ENCODE measurements at regions not wholly inside any gene's neighbourhood (a gene's known extent, or its start where the extent isn't known, plus 50 kb on each side); places are given as distances from the start of the nearest gene placed in this dataset.

DNA sequence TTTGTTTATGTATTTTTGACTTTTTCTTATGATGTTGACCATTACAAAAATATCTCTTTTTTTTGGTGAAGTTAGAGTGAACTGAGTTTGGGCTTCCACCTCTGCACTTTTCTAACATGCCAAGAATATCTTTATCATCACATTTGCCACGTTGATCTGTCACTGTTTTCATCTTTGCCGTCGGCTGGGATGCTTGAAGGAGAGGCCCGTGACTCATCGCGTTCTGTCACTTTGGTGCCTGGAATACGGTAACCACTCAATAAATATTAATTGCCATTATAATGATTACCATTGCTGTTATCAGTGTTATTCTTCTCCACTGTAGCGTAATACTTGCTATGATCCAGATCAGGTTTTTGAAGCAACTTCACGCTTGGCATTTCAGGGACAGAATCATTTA is 350.8 kb upstream of the PFKP start:
- no peak for TF ChIP-seq ZNF24 (tag by site-specific recombination; IDR thresholded peaks at IDR 0.05)
- TF ChIP-seq, protein P1, sequence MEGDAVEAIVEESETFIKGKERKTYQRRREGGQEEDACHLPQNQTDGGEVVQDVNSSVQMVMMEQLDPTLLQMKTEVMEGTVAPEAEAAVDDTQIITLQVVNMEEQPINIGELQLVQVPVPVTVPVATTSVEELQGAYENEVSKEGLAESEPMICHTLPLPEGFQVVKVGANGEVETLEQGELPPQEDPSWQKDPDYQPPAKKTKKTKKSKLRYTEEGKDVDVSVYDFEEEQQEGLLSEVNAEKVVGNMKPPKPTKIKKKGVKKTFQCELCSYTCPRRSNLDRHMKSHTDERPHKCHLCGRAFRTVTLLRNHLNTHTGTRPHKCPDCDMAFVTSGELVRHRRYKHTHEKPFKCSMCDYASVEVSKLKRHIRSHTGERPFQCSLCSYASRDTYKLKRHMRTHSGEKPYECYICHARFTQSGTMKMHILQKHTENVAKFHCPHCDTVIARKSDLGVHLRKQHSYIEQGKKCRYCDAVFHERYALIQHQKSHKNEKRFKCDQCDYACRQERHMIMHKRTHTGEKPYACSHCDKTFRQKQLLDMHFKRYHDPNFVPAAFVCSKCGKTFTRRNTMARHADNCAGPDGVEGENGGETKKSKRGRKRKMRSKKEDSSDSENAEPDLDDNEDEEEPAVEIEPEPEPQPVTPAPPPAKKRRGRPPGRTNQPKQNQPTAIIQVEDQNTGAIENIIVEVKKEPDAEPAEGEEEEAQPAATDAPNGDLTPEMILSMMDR (tag by site-specific recombination; IDR thresholded peaks at IDR 0.05), result no peak
- no peak for TF ChIP-seq ZBTB17 (tag by site-specific recombination; IDR thresholded peaks at IDR 0.05)
- TF ChIP-seq, protein P2, sequence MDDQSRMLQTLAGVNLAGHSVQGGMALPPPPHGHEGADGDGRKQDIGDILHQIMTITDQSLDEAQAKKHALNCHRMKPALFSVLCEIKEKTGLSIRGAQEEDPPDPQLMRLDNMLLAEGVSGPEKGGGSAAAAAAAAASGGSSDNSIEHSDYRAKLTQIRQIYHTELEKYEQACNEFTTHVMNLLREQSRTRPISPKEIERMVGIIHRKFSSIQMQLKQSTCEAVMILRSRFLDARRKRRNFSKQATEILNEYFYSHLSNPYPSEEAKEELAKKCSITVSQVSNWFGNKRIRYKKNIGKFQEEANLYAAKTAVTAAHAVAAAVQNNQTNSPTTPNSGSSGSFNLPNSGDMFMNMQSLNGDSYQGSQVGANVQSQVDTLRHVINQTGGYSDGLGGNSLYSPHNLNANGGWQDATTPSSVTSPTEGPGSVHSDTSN (CRISPR knock-in tag; IDR thresholded peaks at IDR 0.05), result no peak
- no peak for TF ChIP-seq ZFP41 (tag by site-specific recombination; IDR thresholded peaks at IDR 0.05; ENCODE audit: borderline replicate concordance)
- TF ChIP-seq, protein P3, sequence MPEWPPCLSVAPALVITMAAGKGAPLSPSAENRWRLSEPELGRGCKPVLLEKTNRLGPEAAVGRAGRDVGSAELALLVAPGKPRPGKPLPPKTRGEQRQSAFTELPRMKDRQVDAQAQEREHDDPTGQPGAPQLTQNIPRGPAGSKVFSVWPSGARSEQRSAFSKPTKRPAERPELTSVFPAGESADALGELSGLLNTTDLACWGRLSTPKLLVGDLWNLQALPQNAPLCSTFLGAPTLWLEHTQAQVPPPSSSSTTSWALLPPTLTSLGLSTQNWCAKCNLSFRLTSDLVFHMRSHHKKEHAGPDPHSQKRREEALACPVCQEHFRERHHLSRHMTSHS (tag by site-specific recombination; IDR thresholded peaks at IDR 0.05), result no peak
- no peak for TF ChIP-seq ZNF10 (tag by site-specific recombination; IDR thresholded peaks at IDR 0.05)
- TF ChIP-seq MEIS1 (CRISPR knock-in tag; IDR thresholded peaks at IDR 0.05; ENCODE audit: borderline replicate concordance), result no peak
- TF ChIP-seq ZNF114 (tag by site-specific recombination; IDR thresholded peaks at IDR 0.05), result no peak
- no peak for TF ChIP-seq ZBTB8A (tag by site-specific recombination; IDR thresholded peaks at IDR 0.05)
- TF ChIP-seq ZNF350 (tag by site-specific recombination; IDR thresholded peaks at IDR 0.05), result no peak
- TF ChIP-seq, protein P4, sequence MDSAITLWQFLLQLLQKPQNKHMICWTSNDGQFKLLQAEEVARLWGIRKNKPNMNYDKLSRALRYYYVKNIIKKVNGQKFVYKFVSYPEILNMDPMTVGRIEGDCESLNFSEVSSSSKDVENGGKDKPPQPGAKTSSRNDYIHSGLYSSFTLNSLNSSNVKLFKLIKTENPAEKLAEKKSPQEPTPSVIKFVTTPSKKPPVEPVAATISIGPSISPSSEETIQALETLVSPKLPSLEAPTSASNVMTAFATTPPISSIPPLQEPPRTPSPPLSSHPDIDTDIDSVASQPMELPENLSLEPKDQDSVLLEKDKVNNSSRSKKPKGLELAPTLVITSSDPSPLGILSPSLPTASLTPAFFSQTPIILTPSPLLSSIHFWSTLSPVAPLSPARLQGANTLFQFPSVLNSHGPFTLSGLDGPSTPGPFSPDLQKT (IDR thresholded peaks at IDR 0.05; ENCODE audit: borderline replicate concordance, low read depth, low read length), result no peak
- no peak for TF ChIP-seq ZNF664 (tag by site-specific recombination; IDR thresholded peaks at IDR 0.05)
